HUES48 (cell line): ENCODE measurements at regions not wholly inside any gene's neighbourhood (a gene's known extent, or its start where the extent isn't known, plus 50 kb on each side); places are given as distances from the start of the nearest gene placed in this dataset.
"Not testable (repeated sequence)": the region's sequence is repeated elsewhere in the genome, so short reads cannot be mapped to it uniquely, and the experiment has no call there.

Source experiments
- H3K27ac ChIP-seq: one replicate; pipeline ENCODE4 v1.7.0; 2013; ENCODE audit warnings: low read depth, low read length, inconsistent platforms
- H3K27me3 ChIP-seq: 2 replicates; pipeline ENCODE4 v1.6.1; 2013; ENCODE audit warnings: mild to moderate bottlenecking, low read length; ENCODE audit not compliant: control insufficient read depth, insufficient read depth
- H3K36me3 ChIP-seq: 2 replicates; pipeline ENCODE4 v1.6.1; 2013; ENCODE audit warnings: low read length; ENCODE audit not compliant: control insufficient read depth, insufficient read depth
- H3K4me1 ChIP-seq: 2 replicates; pipeline ENCODE4 v1.6.1; 2013; ENCODE audit warnings: mild to moderate bottlenecking, low read length; ENCODE audit not compliant: control insufficient read depth, insufficient read depth
- H3K4me3 ChIP-seq: 2 replicates; pipeline ENCODE4 v1.5.1; 2013; ENCODE audit warnings: mild to moderate bottlenecking, low read depth, low read length
- H3K9ac ChIP-seq: 2 replicates; pipeline ENCODE4 v1.6.1; 2013; ENCODE audit warnings: mild to moderate bottlenecking, low read depth, low read length, moderate library complexity
- H3K9me3 ChIP-seq: 2 replicates; pipeline ENCODE4 v1.6.1; 2013; ENCODE audit warnings: low read length; ENCODE audit not compliant: control insufficient read depth, insufficient read depth

- H3K27me3 ChIP-seq: no peaks in the 10 kb centered on the region
- no peaks in the 10 kb centered on the region for H3K4me1 ChIP-seq
- no peaks in the 10 kb centered on the region for H3K36me3 ChIP-seq
- H3K9me3 ChIP-seq: no peaks in the 10 kb centered on the region
- no peak overlapping the region for H3K4me3 ChIP-seq
- H3K27ac ChIP-seq: no peak overlapping the region
- H3K9ac ChIP-seq: no peak overlapping the region
Measured at GRCh38 chr4:132094017-132094416, 1055.1 kb upstream of the PCDH10 start.

DNA sequence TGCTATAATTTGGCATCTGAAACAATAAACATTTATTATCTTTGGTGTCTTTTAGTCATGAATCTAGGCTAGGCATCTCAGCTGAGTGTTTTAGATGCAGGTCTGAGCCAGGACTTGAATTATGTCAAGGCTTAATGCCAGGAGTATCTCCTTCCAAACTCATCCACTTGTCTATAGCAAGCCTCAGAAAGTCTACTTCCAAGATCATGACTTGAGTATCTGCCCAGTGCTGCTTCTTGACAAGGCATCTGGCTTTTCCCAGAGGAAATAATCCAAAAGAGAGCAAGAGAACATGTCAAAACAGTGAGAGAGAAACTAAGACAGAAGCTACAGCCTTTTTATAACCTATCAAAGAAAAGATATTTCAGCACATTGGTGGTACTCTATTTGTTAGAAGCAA is 1052.1 kb upstream of the PCDH10 start:
- Histone ChIP-seq H3K4me1 (no peaks in the 10 kb centered on the region), H3K36me3 (no peaks in the 10 kb centered on the region), H3K4me3 (no peak overlapping the region), H3K27ac (no peak overlapping the region), H3K9ac (no peak overlapping the region), H3K27me3 (no peaks in the 10 kb centered on the region), H3K9me3 (no peaks in the 10 kb centered on the region)

DNA sequence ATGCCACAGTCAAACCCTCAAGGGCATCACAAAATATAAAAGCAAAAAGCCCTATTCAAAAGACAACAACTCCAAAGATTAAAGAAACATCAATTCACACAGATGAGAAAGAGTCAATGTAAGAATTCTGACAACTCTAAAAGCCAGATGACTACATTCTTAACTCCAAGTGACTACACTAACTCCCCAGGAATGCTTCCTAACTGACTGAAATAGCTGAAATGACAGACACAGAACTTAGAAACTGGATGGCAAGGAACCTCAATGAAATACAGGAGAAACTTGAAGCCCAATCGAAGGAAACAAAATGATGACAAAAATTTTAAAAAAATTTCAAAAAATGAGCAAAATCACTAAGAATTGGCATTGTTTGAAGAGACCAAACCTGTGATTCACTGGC is 1047.6 kb upstream of the PCDH10 start:
- no peaks in the 10 kb centered on the region for H3K4me1 ChIP-seq
- H3K27me3 ChIP-seq: no peaks in the 10 kb centered on the region
- H3K4me3 ChIP-seq: no peak overlapping the region
- no peaks in the 10 kb centered on the region for H3K36me3 ChIP-seq
- no peak overlapping the region for H3K27ac ChIP-seq
- H3K9me3 ChIP-seq: no peaks in the 10 kb centered on the region
- no peak overlapping the region for H3K9ac ChIP-seq

DNA sequence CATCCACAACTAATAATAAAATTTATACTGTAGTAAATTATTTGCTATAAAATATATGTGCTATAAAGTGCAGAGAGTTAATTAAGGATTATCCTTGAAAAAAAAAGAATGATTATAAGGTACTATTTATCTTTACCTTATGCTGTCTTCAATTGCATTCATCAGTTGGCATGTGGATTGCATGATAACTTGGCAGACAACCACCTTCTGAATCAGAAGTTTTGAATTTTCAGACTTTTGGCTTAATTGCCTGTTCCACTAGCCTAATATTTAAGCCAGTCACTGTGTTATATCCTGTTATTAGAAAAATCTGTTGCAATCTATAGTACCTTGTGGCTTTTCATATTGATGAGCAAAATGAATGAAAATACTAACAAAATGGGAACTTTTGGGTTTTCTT is 1040.3 kb upstream of the PCDH10 start:
- Histone ChIP-seq H3K27ac (no peak overlapping the region), H3K9ac (no peak overlapping the region), H3K36me3 (no peaks in the 10 kb centered on the region), H3K9me3 (no peaks in the 10 kb centered on the region; the same call in 1 of the 2 replicates), H3K4me1 (no peaks in the 10 kb centered on the region), H3K27me3 (no peaks in the 10 kb centered on the region), H3K4me3 (no peak overlapping the region)

DNA sequence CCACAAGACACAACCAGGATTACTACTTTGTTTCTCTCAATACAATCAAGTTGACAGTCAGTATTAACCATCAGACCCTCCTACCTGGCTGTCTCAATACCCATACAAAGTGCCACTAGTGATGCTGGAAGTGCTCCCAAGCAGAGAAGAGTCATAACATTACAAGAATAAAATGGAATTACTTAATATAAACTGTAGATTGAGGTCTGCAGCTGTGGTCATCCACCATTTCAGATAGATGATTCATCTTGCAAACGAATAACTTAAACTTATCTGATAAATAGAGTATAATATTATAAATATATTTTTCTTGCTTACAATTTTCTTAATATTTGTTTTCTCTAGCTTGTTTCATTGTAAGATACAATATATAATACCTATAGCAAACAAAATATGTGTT is 1034.2 kb upstream of the PCDH10 start:
- H3K4me3 ChIP-seq: no peak overlapping the region

DNA sequence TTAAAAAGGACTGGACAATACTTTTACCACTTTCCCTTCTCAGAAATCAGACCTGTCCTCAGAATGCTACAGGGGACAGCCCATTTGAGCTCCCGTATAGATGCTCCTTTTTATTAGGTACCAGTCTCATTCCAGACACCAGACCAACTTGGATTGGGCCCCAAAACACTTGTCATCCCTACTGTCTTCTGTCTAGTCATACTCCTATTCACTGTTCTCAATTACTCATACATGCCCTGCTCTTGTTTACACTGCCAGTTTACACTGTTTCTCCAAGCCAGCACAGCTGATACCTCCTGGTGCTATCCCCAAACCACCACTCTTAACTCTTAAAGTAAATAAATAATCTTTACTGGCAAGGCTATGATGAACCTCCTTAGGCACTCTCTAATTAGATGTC is 1026.4 kb upstream of the PCDH10 start:
- not testable (repeated sequence) for H3K4me3 ChIP-seq, H3K9me3 ChIP-seq, H3K9ac ChIP-seq, H3K36me3 ChIP-seq, H3K27ac ChIP-seq, H3K27me3 ChIP-seq
- H3K4me1 ChIP-seq: peaks cover 26% of the 10 kb centered on the region

More for the DNA sequence above, 1034.2 kb upstream of the PCDH10 start:
- no peaks in the 10 kb centered on the region; the same call in 1 of the 2 replicates for H3K9me3 ChIP-seq
- H3K27me3 ChIP-seq: no peaks in the 10 kb centered on the region
- no peak overlapping the region for H3K9ac ChIP-seq
- H3K36me3 ChIP-seq: no peaks in the 10 kb centered on the region
- H3K4me1 ChIP-seq: no peaks in the 10 kb centered on the region
- no peak overlapping the region for H3K27ac ChIP-seq

DNA sequence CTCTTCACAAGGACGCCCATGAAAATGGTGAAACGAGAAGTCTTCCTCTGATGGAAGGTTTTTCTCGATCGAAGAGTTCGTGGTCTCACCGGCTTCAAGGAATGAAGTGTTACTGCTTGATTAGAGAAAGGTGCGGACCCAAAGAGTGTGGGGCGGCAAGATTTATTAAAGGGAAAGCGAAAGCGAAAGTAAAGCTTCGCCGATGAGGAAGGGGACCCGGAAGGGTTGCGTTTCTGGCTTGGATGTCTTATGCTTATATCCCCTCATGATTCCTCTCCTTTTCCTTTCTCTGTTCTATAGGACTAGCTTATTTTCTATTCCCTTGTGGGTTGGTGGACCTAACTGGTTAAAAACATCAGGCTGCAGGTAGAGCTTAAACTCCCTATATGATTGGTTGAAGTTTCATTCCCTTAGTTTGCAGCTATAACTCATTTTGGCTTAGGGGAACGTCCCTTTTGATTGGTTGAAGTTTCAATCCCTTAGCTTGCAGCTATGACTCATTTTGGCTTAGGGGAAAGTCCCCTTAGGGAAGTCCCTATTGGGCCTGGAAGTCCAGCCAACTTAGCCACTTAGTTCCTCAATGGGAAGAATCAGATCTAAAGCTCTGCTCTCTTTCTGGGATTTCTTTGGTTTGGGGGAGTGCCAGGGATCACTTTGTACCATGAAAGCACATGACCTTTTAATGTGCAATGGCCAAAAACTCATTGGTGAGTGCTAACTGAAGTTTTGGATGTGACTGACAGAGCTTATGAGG is 1025.0 kb upstream of the PCDH10 start:
- Histone ChIP-seq H3K27me3 (no peaks in the 10 kb centered on the region), H3K4me3 (peak overlapping the region; percentile 39; the same call in 1 of the 2 replicates), H3K27ac (peak overlapping the region; percentile 79), H3K36me3 (no peaks in the 10 kb centered on the region), H3K4me1 (peaks cover 26% of the 10 kb centered on the region), H3K9ac (0 out of 2 replicates have a peak overlapping the region, but pooled peaks have one; percentile 0), H3K9me3 (no peaks in the 10 kb centered on the region)

GRCh38 chr4:132124624-132124974 is 1024.5 kb upstream of the PCDH10 start:
- Histone ChIP-seq H3K36me3 (no peaks in the 10 kb centered on the region), H3K9ac (0 out of 2 replicates have a peak overlapping the region, but pooled peaks have one; percentile 0), H3K27me3 (no peaks in the 10 kb centered on the region), H3K27ac (peak overlapping the region; percentile 79), H3K4me3 (peak overlapping the region; percentile 0; the same call in 1 of the 2 replicates), H3K9me3 (no peaks in the 10 kb centered on the region), H3K4me1 (peaks cover 26% of the 10 kb centered on the region)

DNA sequence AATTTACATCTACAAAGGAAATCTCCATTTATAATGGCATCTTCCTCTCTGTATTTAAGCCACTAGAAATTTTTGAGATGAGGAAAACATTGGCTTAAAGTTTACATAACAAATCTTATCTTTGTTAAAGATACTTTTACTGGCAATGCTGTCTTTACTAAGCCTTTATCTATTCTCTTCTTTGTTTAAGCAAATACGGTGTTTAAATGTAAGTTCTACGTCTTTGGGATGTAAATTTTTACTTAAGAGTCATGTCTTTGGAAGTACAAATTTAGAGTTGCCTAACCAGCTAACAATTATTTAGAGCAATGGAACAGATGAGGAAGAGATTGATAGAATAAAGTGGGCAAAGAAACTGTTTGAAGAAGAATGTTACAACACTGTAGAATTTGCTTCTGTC is 1024.0 kb upstream of the PCDH10 start:
- Histone ChIP-seq H3K9me3 (no peaks in the 10 kb centered on the region), H3K27me3 (no peaks in the 10 kb centered on the region), H3K4me3 (peak overlapping the region; percentile 2; the same call in 1 of the 2 replicates), H3K4me1 (peaks cover 28% of the 10 kb centered on the region), H3K36me3 (no peaks in the 10 kb centered on the region), H3K9ac (no peak overlapping the region), H3K27ac (peak overlapping the region; percentile 79)

- Histone ChIP-seq H3K4me3 (no peak overlapping the region; the same call in 1 of the 2 replicates), H3K27me3 (no peaks in the 10 kb centered on the region), H3K9ac (no peak overlapping the region), H3K27ac (no peak overlapping the region), H3K4me1 (peaks cover 21% of the 10 kb centered on the region), H3K9me3 (peaks cover 12% of the 10 kb centered on the region), H3K36me3 (no peaks in the 10 kb centered on the region)
Measured at GRCh38 chr4:132132433-132132832, 1016.7 kb upstream of the PCDH10 start.

- H3K27me3 ChIP-seq: no peaks in the 10 kb centered on the region
- H3K4me3 ChIP-seq: no peak overlapping the region
- no peaks in the 10 kb centered on the region for H3K9me3 ChIP-seq
- no peak overlapping the region for H3K27ac ChIP-seq
- no peak overlapping the region for H3K9ac ChIP-seq
- H3K36me3 ChIP-seq: no peaks in the 10 kb centered on the region
- H3K4me1 ChIP-seq: no peaks in the 10 kb centered on the region
Measured at GRCh38 chr4:132169660-132170059, 979.4 kb upstream of the PCDH10 start.
